ENCODE measurements at regions not wholly inside any gene's neighbourhood (a gene's known extent, or its start where the extent isn't known, plus 50 kb on each side); places are given as distances from the start of the nearest gene placed in this dataset.

- ATAC-seq (ENCODE audit: insufficient read depth, low read depth) (no peak), DNase-seq (no peak)
- Histone ChIP-seq H3K36me3 (ENCODE audit: insufficient read depth, low read length) (no peaks in the 10 kb centered on the region), H3K4me2 (ENCODE audit: insufficient read depth, low read length) (no peak overlapping the region), H3K9me3 (ENCODE audit: insufficient read depth, low read length, severe bottlenecking) (no peaks in the 10 kb centered on the region), H3K4me3 (ENCODE audit: low read depth in 1 of 2, low read length in 2 of 2) (no peak overlapping the region), H3K79me2 (ENCODE audit: insufficient read depth, low read length) (no peaks in the 10 kb centered on the region), H2AFZ (ENCODE audit: low read depth, low read length) (no peak overlapping the region), H3K27ac (ENCODE audit: low read length) (no peak overlapping the region), H4K20me1 (ENCODE audit: insufficient read depth, low read length) (no peaks in the 10 kb centered on the region), H3K27me3 (ENCODE audit: insufficient read depth, low read length, poor library complexity) (no peaks in the 10 kb centered on the region), H3K9ac (ENCODE audit: low read depth, low read length) (no peak overlapping the region), H3K4me1 (ENCODE audit: insufficient read depth, low read length) (no peaks in the 10 kb centered on the region)
- TF ChIP-seq CTCF (IDR thresholded peaks at IDR 0.05; ENCODE audit: borderline replicate concordance, extremely low read depth, low read length, poor library complexity, severe bottlenecking) (no peak), EZH2 (IDR thresholded peaks at IDR 0.05; ENCODE audit: borderline replicate concordance, low read depth, low read length, severe bottlenecking) (no peak)
These were observed 470.5 kb downstream of the PLK2 start for GRCh38 chr5:57989378-57989777.

- no peak for ATAC-seq (ENCODE audit: insufficient read depth, low read depth)
- TF ChIP-seq CTCF (IDR thresholded peaks at IDR 0.05; ENCODE audit: borderline replicate concordance, extremely low read depth, low read length, poor library complexity, severe bottlenecking) (no peak), EZH2 (IDR thresholded peaks at IDR 0.05; ENCODE audit: borderline replicate concordance, low read depth, low read length, severe bottlenecking) (no peak)
- H3K9ac ChIP-seq (ENCODE audit: low read depth, low read length): no peak overlapping the region
- no peak overlapping the region for H3K4me2 ChIP-seq (ENCODE audit: insufficient read depth, low read length)
- no peak for DNase-seq
- H4K20me1 ChIP-seq (ENCODE audit: insufficient read depth, low read length): no peaks in the 10 kb centered on the region
- no peaks in the 10 kb centered on the region for H3K36me3 ChIP-seq (ENCODE audit: insufficient read depth, low read length)
- H3K27me3 ChIP-seq (ENCODE audit: insufficient read depth, low read length, poor library complexity): no peaks in the 10 kb centered on the region
- no peak overlapping the region for H2AFZ ChIP-seq (ENCODE audit: low read depth, low read length)
- no peaks in the 10 kb centered on the region for H3K4me1 ChIP-seq (ENCODE audit: insufficient read depth, low read length)
- H3K27ac ChIP-seq (ENCODE audit: low read length): no peak overlapping the region
- no peaks in the 10 kb centered on the region for H3K9me3 ChIP-seq (ENCODE audit: insufficient read depth, low read length, severe bottlenecking)
- no peak overlapping the region for H3K4me3 ChIP-seq (ENCODE audit: low read depth in 1 of 2, low read length in 2 of 2)
- no peaks in the 10 kb centered on the region for H3K79me2 ChIP-seq (ENCODE audit: insufficient read depth, low read length)
These were observed 471.1 kb downstream of the PLK2 start for GRCh38 chr5:57988813-57989212.

- Histone ChIP-seq H3K9ac (ENCODE audit: low read depth, low read length) (no peak overlapping the region), H3K27me3 (ENCODE audit: insufficient read depth, low read length, poor library complexity) (no peaks in the 10 kb centered on the region), H3K36me3 (ENCODE audit: insufficient read depth, low read length) (no peaks in the 10 kb centered on the region), H3K27ac (ENCODE audit: low read length) (no peak overlapping the region), H4K20me1 (ENCODE audit: insufficient read depth, low read length) (no peaks in the 10 kb centered on the region), H2AFZ (ENCODE audit: low read depth, low read length) (no peak overlapping the region), H3K79me2 (ENCODE audit: insufficient read depth, low read length) (no peaks in the 10 kb centered on the region), H3K4me3 (ENCODE audit: low read depth in 1 of 2, low read length in 2 of 2) (no peak overlapping the region), H3K9me3 (ENCODE audit: insufficient read depth, low read length, severe bottlenecking) (no peaks in the 10 kb centered on the region), H3K4me2 (ENCODE audit: insufficient read depth, low read length) (no peak overlapping the region), H3K4me1 (ENCODE audit: insufficient read depth, low read length) (no peaks in the 10 kb centered on the region)
- no peak for ATAC-seq (ENCODE audit: insufficient read depth, low read depth)
- DNase-seq: no peak
- no peak for TF ChIP-seq CTCF (IDR thresholded peaks at IDR 0.05; ENCODE audit: borderline replicate concordance, extremely low read depth, low read length, poor library complexity, severe bottlenecking)
- no peak for TF ChIP-seq EZH2 (IDR thresholded peaks at IDR 0.05; ENCODE audit: borderline replicate concordance, low read depth, low read length, severe bottlenecking)
These were observed 472.3 kb downstream of the PLK2 start for GRCh38 chr5:57987552-57987951.

GRCh38 chr5:57986761-57987341, 473.0 kb downstream of the PLK2 start:
- ATAC-seq (ENCODE audit: insufficient read depth, low read depth) (no peak), DNase-seq (no peak)
- Histone ChIP-seq H3K4me3 (ENCODE audit: low read depth in 1 of 2, low read length in 2 of 2) (no peak overlapping the region), H3K36me3 (ENCODE audit: insufficient read depth, low read length) (no peaks in the 10 kb centered on the region), H3K4me1 (ENCODE audit: insufficient read depth, low read length) (no peaks in the 10 kb centered on the region), H3K9ac (ENCODE audit: low read depth, low read length) (no peak overlapping the region), H3K9me3 (ENCODE audit: insufficient read depth, low read length, severe bottlenecking) (no peaks in the 10 kb centered on the region), H3K27me3 (ENCODE audit: insufficient read depth, low read length, poor library complexity) (no peaks in the 10 kb centered on the region), H2AFZ (ENCODE audit: low read depth, low read length) (no peak overlapping the region), H3K4me2 (ENCODE audit: insufficient read depth, low read length) (no peak overlapping the region), H3K79me2 (ENCODE audit: insufficient read depth, low read length) (no peaks in the 10 kb centered on the region), H3K27ac (ENCODE audit: low read length) (no peak overlapping the region), H4K20me1 (ENCODE audit: insufficient read depth, low read length) (no peaks in the 10 kb centered on the region)
- no peak for TF ChIP-seq EZH2 (IDR thresholded peaks at IDR 0.05; ENCODE audit: borderline replicate concordance, low read depth, low read length, severe bottlenecking)
- TF ChIP-seq CTCF (IDR thresholded peaks at IDR 0.05; ENCODE audit: borderline replicate concordance, extremely low read depth, low read length, poor library complexity, severe bottlenecking): no peak
